ENCODE measurements at regions not wholly inside any gene's neighbourhood (a gene's known extent, or its start where the extent isn't known, plus 50 kb on each side); places are given as distances from the start of the nearest gene placed in this dataset.

GRCh38 chr12:113640837-113641236, 169.2 kb upstream of the LHX5 start:
- H3K9me3 ChIP-seq (ENCODE audit: control insufficient read depth, insufficient read depth, low read depth, low read length) = no peaks in the 10 kb centered on the region
- ChIA-PET POLR2A (no interaction called here), CTCF (no interaction called here)
- TF ChIP-seq ZNF610 (tag by site-specific recombination; IDR thresholded peaks at IDR 0.05; ENCODE audit: borderline replicate concordance) = no peak
- TF ChIP-seq ZNF146 (tag by site-specific recombination; IDR thresholded peaks at IDR 0.05) = no peak
- TF ChIP-seq SP2 (tag by site-specific recombination; IDR thresholded peaks at IDR 0.05) = no peak
- TF ChIP-seq ZNF629 (tag by site-specific recombination; IDR thresholded peaks at IDR 0.05) = no peak
- TF ChIP-seq OSR2 (tag by site-specific recombination; IDR thresholded peaks at IDR 0.05) = no peak
- TF ChIP-seq ZNF16 (tag by site-specific recombination; IDR thresholded peaks at IDR 0.05; ENCODE audit: low read depth) = no peak
- no peak for TF ChIP-seq ZNF391 (tag by site-specific recombination; IDR thresholded peaks at IDR 0.05; ENCODE audit: borderline replicate concordance, low read depth)
- TF ChIP-seq ZNF121 (tag by site-specific recombination; IDR thresholded peaks at IDR 0.05) = no peak
- no peak for TF ChIP-seq ZNF132 (tag by site-specific recombination; IDR thresholded peaks at IDR 0.05; ENCODE audit: borderline replicate concordance)
- TF ChIP-seq ZNF518A (tag by site-specific recombination; conservative IDR thresholded peaks at IDR 0.05; ENCODE audit: low read depth) = no peak
- TF ChIP-seq ZNF341 (tag by site-specific recombination; IDR thresholded peaks at IDR 0.05; ENCODE audit: low read depth) = no peak
- TF ChIP-seq ZNF26 (tag by site-specific recombination; IDR thresholded peaks at IDR 0.05) = no peak
- no peak for TF ChIP-seq ZNF114 (tag by site-specific recombination; IDR thresholded peaks at IDR 0.05)
- no peak for TF ChIP-seq ZNF350 (tag by site-specific recombination; IDR thresholded peaks at IDR 0.05)
- TF ChIP-seq ZNF221 (tag by site-specific recombination; IDR thresholded peaks at IDR 0.05; ENCODE audit: borderline replicate concordance) = no peak
- TF ChIP-seq ZBTB17 (tag by site-specific recombination; IDR thresholded peaks at IDR 0.05) = no peak
- TF ChIP-seq ZNF623 (tag by site-specific recombination; IDR thresholded peaks at IDR 0.05) = no peak
- TF ChIP-seq ZNF184 (tag by site-specific recombination; IDR thresholded peaks at IDR 0.05) = no peak
- TF ChIP-seq KLF17 (tag by site-specific recombination; IDR thresholded peaks at IDR 0.05) = no peak
- no peaks in the 10 kb centered on the region for H3K36me3 ChIP-seq (ENCODE audit: control insufficient read depth in 2 of 2, insufficient read depth in 1 of 2, low read length in 2 of 2)
- H3K27ac ChIP-seq (ENCODE audit: extremely low read depth, low read depth, low read length) = no peak overlapping the region
- no peak overlapping the region for H3K4me3 ChIP-seq (ENCODE audit: low read depth, low read length)
- no peaks in the 10 kb centered on the region for H3K4me1 ChIP-seq (ENCODE audit: control insufficient read depth, insufficient read depth, low read length)

GRCh38 chr12:113639474-113639873, 167.8 kb upstream of the LHX5 start:
- H3K36me3 ChIP-seq (ENCODE audit: control insufficient read depth in 2 of 2, insufficient read depth in 1 of 2, low read length in 2 of 2) = no peaks in the 10 kb centered on the region
- no peaks in the 10 kb centered on the region for H3K4me1 ChIP-seq (ENCODE audit: control insufficient read depth, insufficient read depth, low read length)
- H3K4me3 ChIP-seq (ENCODE audit: low read depth, low read length) = no peak overlapping the region
- H3K27ac ChIP-seq (ENCODE audit: extremely low read depth, low read depth, low read length) = no peak overlapping the region
- ChIA-PET POLR2A (no interaction called here), CTCF (no interaction called here)
- TF ChIP-seq ZSCAN4 (tag by site-specific recombination; IDR thresholded peaks at IDR 0.05) = 0 out of 2 replicates have a peak, but pooled peaks have one; percentile 20
- no peak for TF ChIP-seq ZFHX2 (tag by site-specific recombination; conservative IDR thresholded peaks at IDR 0.05)
- no peaks in the 10 kb centered on the region for H3K9me3 ChIP-seq (ENCODE audit: control insufficient read depth, insufficient read depth, low read depth, low read length)

Data from HEK293 (cell line).